ENCODE measurements at regions not wholly inside any gene's neighbourhood (a gene's known extent, or its start where the extent isn't known, plus 50 kb on each side); places are given as distances from the start of the nearest gene placed in this dataset.

- TF ChIP-seq POLR2AphosphoS5 (IDR thresholded peaks at IDR 0.05) (no peak), POLR2A (IDR thresholded peaks at IDR 0.05) (no peak), CTCF (IDR thresholded peaks at IDR 0.05) (no peak), EP300 (IDR thresholded peaks at IDR 0.05) (no peak)
Observed at GRCh38 chr5:144089401-144090021, 80.9 kb downstream of the YIPF5 start.
